Parathyroid adenoma (tissue), 2 donors: ENCODE measurements at regions not wholly inside any gene's neighbourhood (a gene's known extent, or its start where the extent isn't known, plus 50 kb on each side); places are given as distances from the start of the nearest gene placed in this dataset.

Source experiments
- H2AFZ ChIP-seq: fragments of 300-600 bp; sonication (generic); one replicate; pipeline ENCODE4 v1.7.0; 2017; ENCODE audit warnings: antibody characterized with exemption, mild to moderate bottlenecking
- H3K27ac ChIP-seq: fragments of 300-600 bp; sonication (generic); one replicate; pipeline ENCODE4 v1.7.0; 2017
- H3K27me3 ChIP-seq: fragments of 300-600 bp; sonication (generic); one replicate; pipeline ENCODE4 v1.7.0; 2017; ENCODE audit warnings: low read length; ENCODE audit not compliant: control insufficient read depth, insufficient read depth
- H3K36me3 ChIP-seq: fragments of 300-600 bp; sonication (generic); one replicate; pipeline ENCODE4 v1.7.0; 2017; ENCODE audit warnings: low read length; ENCODE audit not compliant: control insufficient read depth, insufficient read depth
- H3K4me1 ChIP-seq: fragments of 300-600 bp; sonication (generic); one replicate; pipeline ENCODE4 v1.7.0; 2017; ENCODE audit warnings: control low read depth
- H3K4me2 ChIP-seq: fragments of 300-600 bp; sonication (generic); one replicate; pipeline ENCODE4 v1.7.0; 2017; ENCODE audit warnings: low read length
- H3K4me3 ChIP-seq: fragments of 300-600 bp; sonication (generic); one replicate; pipeline ENCODE4 v1.7.0; 2017; ENCODE audit warnings: low read depth, low read length
- H3K79me2 ChIP-seq: fragments of 300-600 bp; sonication (generic); one replicate; pipeline ENCODE4 v1.7.0; 2017; ENCODE audit warnings: control low read depth
- H3K9ac ChIP-seq: fragments of 300-600 bp; sonication (generic); one replicate; pipeline ENCODE4 v1.7.0; 2017; ENCODE audit warnings: mild to moderate bottlenecking
- H3K9me3 ChIP-seq: fragments of 300-600 bp; sonication (generic); one replicate; pipeline ENCODE4 v1.7.0; 2017; ENCODE audit warnings: low read length; ENCODE audit not compliant: control insufficient read depth
- TF ChIP-seq, protein P1 (sequence below): fragments of 300-600 bp; sonication (generic); IDR thresholded peaks from one replicate; pipeline ENCODE4 v1.7.0; 2017; ENCODE audit warnings: antibody characterized with exemption, mild to moderate bottlenecking
- donor health status: primary hyperparathyroidism.

DNA sequence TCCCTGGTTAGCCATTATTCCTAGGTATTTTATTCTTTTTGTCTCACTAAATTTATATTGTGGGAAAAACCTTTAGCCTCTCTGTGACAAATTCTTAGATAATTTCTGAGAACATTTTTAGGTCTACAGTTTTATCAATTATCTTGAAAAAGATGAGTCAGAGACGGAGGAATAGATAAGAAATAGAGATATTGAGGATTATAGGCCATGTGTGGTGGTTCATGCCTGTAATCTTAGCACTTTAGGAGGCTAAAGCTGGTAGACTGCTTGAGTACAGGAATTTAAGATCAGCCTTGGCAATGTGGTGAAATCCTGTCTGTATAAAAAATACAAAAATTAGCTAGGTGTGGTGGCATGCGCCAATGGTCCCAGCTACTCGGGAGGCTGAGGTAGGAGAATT lies 960.2 kb downstream of the SQOR start:
- Histone ChIP-seq H3K27me3 (no peaks in the 10 kb centered on the region), H3K36me3 (no peaks in the 10 kb centered on the region), H3K4me3 (no peak overlapping the region), H3K4me2 (no peak overlapping the region), H3K4me1 (no peaks in the 10 kb centered on the region), H3K79me2 (no peaks in the 10 kb centered on the region), H3K27ac (no peak overlapping the region), H3K9ac (no peak overlapping the region), H2AFZ (no peak overlapping the region), H3K9me3 (no peaks in the 10 kb centered on the region)
- TF ChIP-seq, protein P1, sequence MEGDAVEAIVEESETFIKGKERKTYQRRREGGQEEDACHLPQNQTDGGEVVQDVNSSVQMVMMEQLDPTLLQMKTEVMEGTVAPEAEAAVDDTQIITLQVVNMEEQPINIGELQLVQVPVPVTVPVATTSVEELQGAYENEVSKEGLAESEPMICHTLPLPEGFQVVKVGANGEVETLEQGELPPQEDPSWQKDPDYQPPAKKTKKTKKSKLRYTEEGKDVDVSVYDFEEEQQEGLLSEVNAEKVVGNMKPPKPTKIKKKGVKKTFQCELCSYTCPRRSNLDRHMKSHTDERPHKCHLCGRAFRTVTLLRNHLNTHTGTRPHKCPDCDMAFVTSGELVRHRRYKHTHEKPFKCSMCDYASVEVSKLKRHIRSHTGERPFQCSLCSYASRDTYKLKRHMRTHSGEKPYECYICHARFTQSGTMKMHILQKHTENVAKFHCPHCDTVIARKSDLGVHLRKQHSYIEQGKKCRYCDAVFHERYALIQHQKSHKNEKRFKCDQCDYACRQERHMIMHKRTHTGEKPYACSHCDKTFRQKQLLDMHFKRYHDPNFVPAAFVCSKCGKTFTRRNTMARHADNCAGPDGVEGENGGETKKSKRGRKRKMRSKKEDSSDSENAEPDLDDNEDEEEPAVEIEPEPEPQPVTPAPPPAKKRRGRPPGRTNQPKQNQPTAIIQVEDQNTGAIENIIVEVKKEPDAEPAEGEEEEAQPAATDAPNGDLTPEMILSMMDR, result no peak

- no peaks in the 10 kb centered on the region for H3K27me3 ChIP-seq
These were observed 972.2 kb downstream of the SQOR start for GRCh38 chr15:46607077-46607476.

DNA sequence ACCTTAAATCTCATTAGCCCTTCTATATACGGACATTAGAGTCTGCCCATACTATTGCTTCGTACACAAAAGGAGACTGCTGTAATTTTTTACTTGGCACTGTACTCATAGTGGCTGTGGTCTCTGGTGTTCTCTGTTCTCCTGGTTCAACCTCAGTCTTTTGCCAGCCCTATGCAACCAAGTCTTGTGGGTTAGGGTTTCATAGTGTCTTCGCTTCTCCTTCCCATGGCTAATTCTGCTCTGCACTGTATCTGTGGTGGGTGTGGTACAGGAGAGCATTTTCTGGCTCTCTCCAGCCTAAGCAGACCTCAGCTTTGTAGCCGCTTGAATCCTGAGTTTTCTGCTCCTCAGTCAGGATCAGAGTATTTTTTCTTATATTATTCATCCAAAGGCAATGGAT lies 981.2 kb downstream of the SQOR start:
- Histone ChIP-seq H3K9ac (no peak overlapping the region), H2AFZ (no peak overlapping the region), H3K4me2 (no peak overlapping the region), H3K79me2 (no peaks in the 10 kb centered on the region), H3K27me3 (no peaks in the 10 kb centered on the region), H3K9me3 (no peaks in the 10 kb centered on the region), H3K27ac (no peak overlapping the region), H3K4me1 (no peaks in the 10 kb centered on the region), H3K36me3 (no peaks in the 10 kb centered on the region), H3K4me3 (no peak overlapping the region)
- TF ChIP-seq, protein P1, result no peak

More at GRCh38 chr15:46607077-46607476, 972.2 kb downstream of the SQOR start:
- H3K4me2 ChIP-seq, result no peak overlapping the region
- H3K4me1 ChIP-seq, result no peaks in the 10 kb centered on the region
- no peak overlapping the region for H3K27ac ChIP-seq
- H3K4me3 ChIP-seq, result no peak overlapping the region
- no peaks in the 10 kb centered on the region for H3K79me2 ChIP-seq
- H3K9me3 ChIP-seq, result no peaks in the 10 kb centered on the region
- TF ChIP-seq, protein P1, result no peak
- H2AFZ ChIP-seq, result no peak overlapping the region
- H3K36me3 ChIP-seq, result no peaks in the 10 kb centered on the region
- no peak overlapping the region for H3K9ac ChIP-seq

DNA sequence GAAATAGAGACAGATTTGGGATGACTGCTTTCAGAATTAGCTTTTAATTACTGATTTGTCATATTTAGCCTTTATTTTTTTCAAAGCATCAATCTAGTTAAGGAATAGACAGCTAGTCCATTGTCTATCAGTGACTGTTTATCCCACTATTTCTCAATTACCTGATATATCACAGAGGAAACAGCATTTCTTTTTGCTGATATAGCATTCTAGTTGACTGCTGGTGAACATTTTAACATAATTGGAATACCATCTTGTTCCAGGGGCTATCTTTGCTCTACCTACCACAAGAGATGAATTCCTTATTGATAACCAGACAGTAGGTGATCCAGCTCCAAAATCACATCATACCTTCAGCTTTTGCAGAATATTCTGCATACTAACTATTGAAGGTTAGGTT lies 982.7 kb downstream of the SQOR start:
- H3K4me2 ChIP-seq, result no peak overlapping the region
- H3K4me3 ChIP-seq, result no peak overlapping the region

GRCh38 chr15:46618984-46619383 lies 984.2 kb downstream of the SQOR start:
- Histone ChIP-seq H3K9me3 (no peaks in the 10 kb centered on the region), H3K4me3 (no peak overlapping the region), H3K4me2 (no peak overlapping the region), H3K4me1 (no peaks in the 10 kb centered on the region), H3K36me3 (no peaks in the 10 kb centered on the region), H3K27me3 (no peaks in the 10 kb centered on the region), H3K27ac (no peak overlapping the region), H3K9ac (no peak overlapping the region), H3K79me2 (no peaks in the 10 kb centered on the region), H2AFZ (no peak overlapping the region)
- TF ChIP-seq, protein P1, result no peak

More for the DNA sequence above, 982.7 kb downstream of the SQOR start:
- Histone ChIP-seq H3K79me2 (no peaks in the 10 kb centered on the region), H3K27me3 (no peaks in the 10 kb centered on the region), H2AFZ (no peak overlapping the region), H3K36me3 (no peaks in the 10 kb centered on the region), H3K4me1 (no peaks in the 10 kb centered on the region), H3K27ac (no peak overlapping the region), H3K9me3 (no peaks in the 10 kb centered on the region), H3K9ac (no peak overlapping the region)
- TF ChIP-seq, protein P1, result no peak
